GM19238 (cell line): ENCODE measurements at regions not wholly inside any gene's neighbourhood (a gene's known extent, or its start where the extent isn't known, plus 50 kb on each side); places are given as distances from the start of the nearest gene placed in this dataset.
"Not testable (repeated sequence)": the region's sequence is repeated elsewhere in the genome, so short reads cannot be mapped to it uniquely, and the experiment has no call there.

Experiments
- DNase-seq: peaks from one replicate; pipeline ENCODE4 v3.0.0; 2011; ENCODE audit warnings: low spot score; ENCODE audit not compliant: insufficient read length

GRCh38 chr14:66248256-66248655 lies 237.9 kb upstream of the CCDC196 start:
- no peak for DNase-seq

- no peak for DNase-seq
Measured at GRCh38 chr14:66249544-66249943, 236.6 kb upstream of the CCDC196 start.

GRCh38 chr14:66254038-66254437 lies 232.1 kb upstream of the CCDC196 start:
- no peak for DNase-seq

GRCh38 chr14:66268802-66269334 lies 217.3 kb upstream of the CCDC196 start:
- no peak for DNase-seq

- DNase-seq, result no peak
Measured at GRCh38 chr14:66272221-66272620, 213.9 kb upstream of the CCDC196 start.

GRCh38 chr14:66273261-66273832 lies 212.8 kb upstream of the CCDC196 start:
- DNase-seq, result no peak

- DNase-seq, result not testable (repeated sequence)
Measured at GRCh38 chr14:66278418-66278817, 207.8 kb upstream of the CCDC196 start.

GRCh38 chr14:66281036-66281776 lies 205.0 kb upstream of the CCDC196 start:
- no peak for DNase-seq

- no peak for DNase-seq
Measured at GRCh38 chr14:66284346-66284745, 201.8 kb upstream of the CCDC196 start.

- DNase-seq, result no peak
Measured at GRCh38 chr14:66288511-66288910, 197.7 kb upstream of the CCDC196 start.

- DNase-seq, result no peak
Measured at GRCh38 chr14:66291756-66292155, 194.4 kb upstream of the CCDC196 start.

GRCh38 chr14:66293533-66294105 lies 192.6 kb upstream of the CCDC196 start:
- DNase-seq, result no peak

- no peak for DNase-seq
Measured at GRCh38 chr14:66295386-66295785, 190.8 kb upstream of the CCDC196 start.

- no peak for DNase-seq
Measured at GRCh38 chr14:66300886-66301285, 185.3 kb upstream of the CCDC196 start.

- DNase-seq, result no peak
Measured at GRCh38 chr14:66306101-66306500, 180.1 kb upstream of the CCDC196 start.

- no peak for DNase-seq
Measured at GRCh38 chr14:66311058-66311457, 175.1 kb upstream of the CCDC196 start.

- no peak for DNase-seq
Measured at GRCh38 chr14:66311990-66312389, 174.2 kb upstream of the CCDC196 start.

GRCh38 chr14:66312451-66312850 lies 173.7 kb upstream of the CCDC196 start:
- DNase-seq, result no peak

- DNase-seq, result no peak
Measured at GRCh38 chr14:66315098-66315497, 171.1 kb upstream of the CCDC196 start.

- no peak for DNase-seq
Measured at GRCh38 chr14:66315548-66315947, 170.6 kb upstream of the CCDC196 start.

- DNase-seq, result no peak
Measured at GRCh38 chr14:66322564-66322963, 163.6 kb upstream of the CCDC196 start.

GRCh38 chr14:66330228-66330627 lies 155.9 kb upstream of the CCDC196 start:
- no peak for DNase-seq

- no peak for DNase-seq
Measured at GRCh38 chr14:66330916-66331315, 155.3 kb upstream of the CCDC196 start.
